Prostate gland (tissue), 2 donors: ENCODE measurements at regions not wholly inside any gene's neighbourhood (a gene's known extent, or its start where the extent isn't known, plus 50 kb on each side); places are given as distances from the start of the nearest gene placed in this dataset.

Experiments
- POLR2A ChIP-seq: fragments of 450-650 bp; IDR thresholded peaks from one replicate; pipeline ENCODE4 v1.6.1; 2016; ENCODE audit warnings: antibody characterized with exemption, mild to moderate bottlenecking
- POLR2AphosphoS5 ChIP-seq: sonication (generic); formaldehyde crosslinking; IDR thresholded peaks from one replicate; pipeline ENCODE4 v1.6.1; 2017; ENCODE audit warnings: antibody characterized with exemption
- TF ChIP-seq, protein P1 (sequence below), 4 experiments: fragments of 200-600 bp in 2 of 4; fragments of 450-650 bp in 2 of 4; sonication (generic) in 2 of 4; IDR thresholded peaks; 1 replicate in 3 of 4; 2 replicates in 1 of 4; pipeline ENCODE4 v1.5.1; 2016 to 2019; ENCODE audit warnings: antibody characterized with exemption in 4 of 4, mild to moderate bottlenecking in 2 of 4, moderate library complexity in 2 of 4

GRCh38 chr20:63103402-63104311 lies 96.9 kb upstream of the BHLHE23 start:
- TF ChIP-seq POLR2A (no peak), POLR2AphosphoS5 (no peak)
- TF ChIP-seq, protein P1, sequence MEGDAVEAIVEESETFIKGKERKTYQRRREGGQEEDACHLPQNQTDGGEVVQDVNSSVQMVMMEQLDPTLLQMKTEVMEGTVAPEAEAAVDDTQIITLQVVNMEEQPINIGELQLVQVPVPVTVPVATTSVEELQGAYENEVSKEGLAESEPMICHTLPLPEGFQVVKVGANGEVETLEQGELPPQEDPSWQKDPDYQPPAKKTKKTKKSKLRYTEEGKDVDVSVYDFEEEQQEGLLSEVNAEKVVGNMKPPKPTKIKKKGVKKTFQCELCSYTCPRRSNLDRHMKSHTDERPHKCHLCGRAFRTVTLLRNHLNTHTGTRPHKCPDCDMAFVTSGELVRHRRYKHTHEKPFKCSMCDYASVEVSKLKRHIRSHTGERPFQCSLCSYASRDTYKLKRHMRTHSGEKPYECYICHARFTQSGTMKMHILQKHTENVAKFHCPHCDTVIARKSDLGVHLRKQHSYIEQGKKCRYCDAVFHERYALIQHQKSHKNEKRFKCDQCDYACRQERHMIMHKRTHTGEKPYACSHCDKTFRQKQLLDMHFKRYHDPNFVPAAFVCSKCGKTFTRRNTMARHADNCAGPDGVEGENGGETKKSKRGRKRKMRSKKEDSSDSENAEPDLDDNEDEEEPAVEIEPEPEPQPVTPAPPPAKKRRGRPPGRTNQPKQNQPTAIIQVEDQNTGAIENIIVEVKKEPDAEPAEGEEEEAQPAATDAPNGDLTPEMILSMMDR (IDR thresholded peaks at IDR 0.05): no peak
